ENCODE measurements at regions not wholly inside any gene's neighbourhood (a gene's known extent, or its start where the extent isn't known, plus 50 kb on each side); places are given as distances from the start of the nearest gene placed in this dataset.
"Not testable (repeated sequence)": the region's sequence is repeated elsewhere in the genome, so short reads cannot be mapped to it uniquely, and the experiment has no call there.

DNA sequence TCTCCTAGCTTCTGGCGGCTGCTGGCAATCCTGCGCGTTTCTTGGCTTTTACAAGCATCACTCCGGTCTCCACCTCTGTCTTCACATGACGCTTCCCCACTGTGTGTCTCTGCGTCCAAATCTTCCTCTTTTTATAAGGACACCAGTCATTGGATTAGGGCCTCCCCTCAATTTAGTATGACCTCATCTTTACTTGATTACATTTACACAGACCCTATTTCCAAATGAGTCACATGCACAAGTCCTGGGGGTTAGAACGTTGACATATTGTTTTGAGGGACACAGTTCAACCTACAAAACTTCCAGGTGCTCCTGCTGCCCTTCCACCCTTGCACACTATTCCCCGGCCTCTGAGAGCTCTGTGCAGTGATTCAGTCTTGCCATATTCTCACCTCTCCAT, 215.3 kb downstream of the OPA1 start:
- no peak overlapping the region for H3K4me3 Mint-ChIP-seq
- no peaks in the 10 kb centered on the region for H3K9me3 Mint-ChIP-seq
- H3K27me3 Mint-ChIP-seq: peaks cover 2% of the 10 kb centered on the region
- ATAC-seq (no peak), DNase-seq (no peak)
- no peaks in the 10 kb centered on the region for H3K36me3 Mint-ChIP-seq (ENCODE audit: low read depth)
- no peak overlapping the region for H3K27ac Mint-ChIP-seq
- no peaks in the 10 kb centered on the region for H3K4me1 Mint-ChIP-seq

DNA sequence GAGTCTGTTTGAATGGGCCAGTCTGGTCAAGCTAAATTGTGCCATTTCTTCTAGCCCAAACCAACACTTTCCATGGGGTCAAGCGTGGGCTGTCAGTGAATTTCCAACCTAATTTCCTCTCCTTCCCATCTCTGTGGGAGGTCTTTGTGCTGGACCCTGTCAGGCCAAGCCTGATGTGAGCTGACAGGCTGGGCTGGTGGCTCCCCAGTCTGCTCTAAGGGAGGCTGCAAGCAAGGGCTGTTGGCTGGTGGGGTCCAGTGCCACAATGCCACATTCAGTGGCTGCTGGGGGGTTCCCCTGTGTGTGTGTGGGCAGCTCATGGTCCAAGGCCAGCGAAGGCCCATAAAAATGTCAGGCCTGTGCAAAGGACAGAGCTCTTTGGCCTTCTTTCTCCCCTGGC, 216.1 kb downstream of the OPA1 start:
- Mint-ChIP-seq H3K27me3 (peaks cover 7% of the 10 kb centered on the region), H3K4me3 (no peak overlapping the region), H3K4me1 (no peaks in the 10 kb centered on the region), H3K9me3 (no peaks in the 10 kb centered on the region), H3K27ac (no peak overlapping the region), H3K36me3 (ENCODE audit: low read depth) (no peaks in the 10 kb centered on the region)
- no peak for ATAC-seq
- DNase-seq: no peak

DNA sequence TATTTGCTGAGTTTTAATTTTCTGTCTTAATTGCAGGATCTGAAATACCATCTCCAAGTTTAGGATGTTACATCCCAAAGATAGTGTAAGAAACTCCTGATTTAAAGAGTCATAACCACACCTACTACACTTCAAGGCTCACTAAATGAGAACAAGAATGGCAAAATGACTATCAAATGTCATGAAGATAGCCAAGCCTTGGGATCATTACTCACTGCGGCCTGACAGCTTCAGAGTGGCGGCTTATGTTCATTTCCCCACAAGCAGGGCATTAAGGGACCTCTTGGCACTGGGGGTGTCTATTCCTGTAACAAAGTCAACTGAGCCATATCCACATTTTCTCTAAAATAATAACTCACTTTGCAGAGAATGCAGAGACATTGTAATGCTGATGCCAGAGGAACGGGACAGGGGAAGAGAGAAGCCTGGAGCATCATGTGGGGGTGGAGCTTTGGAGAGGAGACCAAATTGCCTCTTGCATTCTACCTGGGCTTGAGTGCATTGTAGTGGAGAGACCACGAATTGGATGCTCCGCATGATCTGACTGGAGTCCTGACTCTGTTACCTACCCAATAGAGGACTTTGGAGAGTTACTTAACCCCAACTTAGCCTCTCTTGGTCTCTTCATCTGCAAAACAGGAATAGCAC, 219.2 kb downstream of the OPA1 start:
- no peak overlapping the region for H3K4me3 Mint-ChIP-seq
- ATAC-seq: no peak
- no peaks in the 10 kb centered on the region for H3K36me3 Mint-ChIP-seq (ENCODE audit: low read depth)
- H3K9me3 Mint-ChIP-seq: no peaks in the 10 kb centered on the region
- H3K4me1 Mint-ChIP-seq: no peaks in the 10 kb centered on the region
- DNase-seq: no peak
- peaks cover 8% of the 10 kb centered on the region for H3K27me3 Mint-ChIP-seq
- H3K27ac Mint-ChIP-seq: no peak overlapping the region

DNA sequence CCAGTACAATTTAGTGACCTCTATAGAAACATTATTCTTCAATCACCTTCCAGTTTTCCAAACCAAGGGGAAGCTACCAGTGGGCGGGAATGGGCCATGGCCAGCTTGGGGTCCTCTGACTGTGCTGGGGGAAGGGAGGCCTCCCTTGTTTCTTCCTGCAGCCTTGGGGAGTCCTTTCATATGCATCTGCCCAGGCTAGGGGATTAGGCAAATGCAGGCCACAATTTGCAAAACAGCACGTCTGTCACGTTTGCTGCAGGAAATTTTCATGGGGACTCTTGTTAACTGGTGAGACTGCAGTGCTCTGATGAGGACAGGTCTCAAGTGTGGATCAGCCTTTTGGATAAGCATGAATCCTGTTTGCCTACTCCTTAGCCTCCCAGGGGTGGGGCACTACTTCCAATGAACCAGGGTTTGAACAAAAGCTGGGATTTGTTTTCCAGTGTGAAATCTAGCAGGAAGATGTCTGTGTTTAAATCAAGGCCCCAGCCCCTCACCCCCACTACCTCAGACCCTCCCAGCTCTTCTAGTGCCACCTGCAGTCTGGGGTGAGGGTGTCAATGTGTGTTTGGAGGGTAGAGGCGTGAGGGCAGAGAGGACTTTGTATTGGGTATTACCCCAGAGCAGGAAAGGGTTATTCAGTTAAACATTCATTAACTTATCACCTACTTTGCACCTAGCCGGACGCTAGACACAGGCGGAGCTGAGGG, 219.9 kb downstream of the OPA1 start:
- no peaks in the 10 kb centered on the region for H3K9me3 Mint-ChIP-seq
- DNase-seq: no peak
- H3K27me3 Mint-ChIP-seq: peaks cover 8% of the 10 kb centered on the region
- no peak for ATAC-seq
- H3K36me3 Mint-ChIP-seq (ENCODE audit: low read depth): no peaks in the 10 kb centered on the region
- no peak overlapping the region for H3K27ac Mint-ChIP-seq
- no peaks in the 10 kb centered on the region for H3K4me1 Mint-ChIP-seq
- no peak overlapping the region for H3K4me3 Mint-ChIP-seq

DNA sequence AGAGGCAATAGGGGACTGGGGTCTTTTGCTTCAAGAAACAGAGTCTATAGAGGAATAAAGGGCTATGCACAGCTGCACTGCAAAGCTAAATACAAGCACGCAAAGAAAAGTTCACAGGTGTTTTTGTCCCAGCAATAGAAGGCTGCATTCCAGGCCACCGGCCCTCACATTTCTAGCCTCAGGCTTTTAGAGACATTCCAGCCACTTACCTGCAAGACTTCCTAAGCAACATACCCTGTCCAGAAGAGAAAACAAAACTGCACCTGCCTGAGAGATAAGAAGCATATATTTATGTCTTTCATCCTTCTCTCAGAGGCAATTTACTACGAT, 220.5 kb downstream of the OPA1 start:
- H3K27me3 Mint-ChIP-seq: peaks cover 9% of the 10 kb centered on the region
- ATAC-seq (no peak), DNase-seq (no peak)
- no peaks in the 10 kb centered on the region for H3K9me3 Mint-ChIP-seq
- H3K27ac Mint-ChIP-seq: no peak overlapping the region
- H3K4me1 Mint-ChIP-seq: no peaks in the 10 kb centered on the region
- no peaks in the 10 kb centered on the region for H3K36me3 Mint-ChIP-seq (ENCODE audit: low read depth)
- no peak overlapping the region for H3K4me3 Mint-ChIP-seq

DNA sequence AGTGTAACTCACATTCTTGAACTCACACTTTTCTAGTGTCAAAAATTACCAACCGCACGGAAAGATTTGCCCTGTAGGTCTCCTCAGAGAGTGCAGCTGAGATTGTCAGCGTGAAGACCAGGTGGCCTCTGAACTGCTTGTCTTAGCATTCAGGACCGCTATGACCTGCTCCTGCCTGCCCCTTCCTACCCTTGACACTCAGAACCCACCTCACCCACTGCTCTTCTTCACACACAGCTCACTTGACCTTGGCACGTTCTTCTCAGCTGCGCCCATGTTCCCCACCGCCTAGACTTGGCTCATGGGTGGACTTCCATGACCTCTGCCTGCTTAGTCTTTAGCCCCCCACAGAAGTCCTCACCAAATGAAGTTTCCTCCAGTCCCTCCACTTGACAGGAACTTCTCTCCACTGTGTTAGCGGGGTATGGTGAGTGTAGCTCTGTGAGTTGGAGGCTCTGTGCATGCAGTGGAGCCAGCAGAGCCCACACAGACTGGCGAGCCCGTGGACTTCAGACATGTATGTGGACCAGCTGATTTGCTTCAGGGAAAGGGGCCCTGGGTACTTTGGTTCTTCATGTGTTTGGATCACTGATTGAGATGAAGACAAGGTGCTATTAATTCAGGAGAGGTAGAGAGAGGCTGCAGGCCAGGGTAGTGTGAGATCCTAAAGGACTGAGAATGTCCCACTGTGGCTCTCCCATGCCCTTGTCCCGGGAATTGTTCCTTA, 221.3 kb downstream of the OPA1 start:
- H3K9me3 Mint-ChIP-seq: no peaks in the 10 kb centered on the region
- H3K4me3 Mint-ChIP-seq: no peak overlapping the region
- ATAC-seq: no peak
- no peak overlapping the region for H3K27ac Mint-ChIP-seq
- peaks cover 11% of the 10 kb centered on the region for H3K27me3 Mint-ChIP-seq
- DNase-seq: no peak
- no peaks in the 10 kb centered on the region for H3K4me1 Mint-ChIP-seq
- no peaks in the 10 kb centered on the region for H3K36me3 Mint-ChIP-seq (ENCODE audit: low read depth)

DNA sequence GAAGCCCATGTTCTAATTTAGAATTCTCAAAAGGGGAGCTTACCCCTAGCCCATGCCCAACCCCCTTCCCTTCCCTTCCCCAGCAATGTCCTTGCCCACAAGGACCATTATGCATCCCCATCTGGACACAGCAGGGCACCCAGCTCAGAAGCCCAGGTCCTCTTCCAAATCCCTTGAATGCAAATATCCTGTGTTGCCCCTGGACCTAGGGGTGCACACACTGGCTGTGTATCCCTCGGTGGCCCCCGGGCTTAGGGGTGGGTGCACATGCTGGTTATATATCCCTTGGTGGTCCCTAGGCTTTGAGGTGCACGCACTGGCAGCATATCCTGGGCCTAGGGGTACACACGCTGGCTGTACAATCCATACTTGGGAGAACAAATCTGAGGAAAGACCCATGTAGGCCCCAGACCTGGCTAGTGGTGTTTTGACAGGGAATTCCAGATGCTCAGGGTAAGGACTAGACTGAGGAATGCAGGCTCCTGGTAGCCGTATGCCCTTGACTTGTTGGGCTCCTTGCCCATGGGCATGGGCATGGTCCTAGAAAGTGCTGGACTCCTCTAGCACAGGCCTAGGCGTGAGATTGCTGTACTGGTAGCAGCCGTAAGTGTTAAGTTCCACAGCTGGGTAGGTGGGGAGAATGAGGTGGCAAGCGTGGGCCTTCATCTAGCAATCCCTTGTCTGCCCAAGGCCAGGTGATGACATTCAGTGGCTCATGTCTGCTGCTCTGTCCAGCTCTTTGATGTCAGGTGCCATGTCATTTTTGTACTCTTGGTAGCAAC, 222.4 kb downstream of the OPA1 start:
- Mint-ChIP-seq H3K9me3 (no peaks in the 10 kb centered on the region), H3K4me1 (no peaks in the 10 kb centered on the region), H3K4me3 (no peak overlapping the region), H3K36me3 (ENCODE audit: low read depth) (no peaks in the 10 kb centered on the region), H3K27ac (no peak overlapping the region), H3K27me3 (peaks cover 11% of the 10 kb centered on the region)
- DNase-seq: no peak
- no peak for ATAC-seq

DNA sequence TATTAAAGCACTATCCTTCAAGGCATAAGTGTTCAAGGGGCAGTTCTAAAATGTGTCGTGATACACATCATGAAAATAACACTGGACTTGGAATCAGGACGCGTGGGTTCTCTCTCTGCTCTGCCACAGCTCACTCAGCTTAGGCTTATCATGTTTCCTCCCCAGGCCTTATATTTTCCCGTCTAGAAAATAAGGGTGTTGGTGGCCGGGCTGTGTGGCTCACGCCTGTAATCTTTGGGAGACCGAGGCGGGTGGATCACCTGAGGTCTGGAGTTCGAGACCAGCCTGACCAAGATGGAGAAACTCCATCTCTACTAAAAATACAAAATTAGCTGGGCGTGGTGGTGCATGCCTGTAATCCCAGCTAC, 223.0 kb downstream of the OPA1 start:
- H3K9me3 Mint-ChIP-seq: no peaks in the 10 kb centered on the region
- H3K27ac Mint-ChIP-seq: no peak overlapping the region
- H3K36me3 Mint-ChIP-seq (ENCODE audit: low read depth): no peaks in the 10 kb centered on the region
- H3K4me1 Mint-ChIP-seq: no peaks in the 10 kb centered on the region
- peaks cover 14% of the 10 kb centered on the region for H3K27me3 Mint-ChIP-seq
- H3K4me3 Mint-ChIP-seq: no peak overlapping the region
- ATAC-seq (no peak), DNase-seq (no peak)

DNA sequence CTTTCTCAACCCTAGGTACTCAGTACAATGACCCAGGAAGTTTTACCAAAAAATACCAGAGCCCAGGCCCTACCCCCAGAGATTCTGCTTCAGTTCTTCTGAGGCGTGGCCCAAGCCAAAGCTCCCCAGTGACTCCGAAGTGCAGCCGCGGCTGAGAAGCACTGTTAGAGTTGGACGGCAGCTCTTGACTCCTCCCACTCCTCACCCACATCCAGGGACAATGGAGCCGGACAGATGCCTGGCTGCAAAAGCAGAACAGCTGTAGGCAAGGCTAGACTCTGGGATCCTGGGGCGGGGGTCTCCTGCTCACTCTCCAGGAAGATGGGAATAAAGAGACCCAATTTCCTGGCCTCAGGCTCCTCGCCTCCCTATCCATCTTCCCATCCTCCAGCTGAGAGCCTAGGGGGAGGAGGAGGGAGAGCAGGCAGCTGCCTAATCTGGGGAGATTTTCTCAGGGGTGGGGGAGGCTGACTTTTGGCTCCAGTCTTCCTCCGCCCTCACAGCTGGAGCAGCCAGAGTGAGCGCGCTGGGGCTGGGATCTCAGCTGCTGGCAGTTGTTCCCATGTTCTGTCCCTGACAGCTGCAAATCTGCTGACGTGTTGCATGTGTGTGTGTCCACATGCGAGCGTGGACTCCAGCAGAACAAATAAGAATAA, 223.8 kb downstream of the OPA1 start:
- H3K27ac Mint-ChIP-seq: no peak overlapping the region
- H3K4me1 Mint-ChIP-seq: no peaks in the 10 kb centered on the region
- peaks cover 16% of the 10 kb centered on the region for H3K27me3 Mint-ChIP-seq
- ATAC-seq (no peak), DNase-seq (no peak)
- H3K36me3 Mint-ChIP-seq (ENCODE audit: low read depth): no peaks in the 10 kb centered on the region
- no peak overlapping the region for H3K4me3 Mint-ChIP-seq
- no peaks in the 10 kb centered on the region for H3K9me3 Mint-ChIP-seq

DNA sequence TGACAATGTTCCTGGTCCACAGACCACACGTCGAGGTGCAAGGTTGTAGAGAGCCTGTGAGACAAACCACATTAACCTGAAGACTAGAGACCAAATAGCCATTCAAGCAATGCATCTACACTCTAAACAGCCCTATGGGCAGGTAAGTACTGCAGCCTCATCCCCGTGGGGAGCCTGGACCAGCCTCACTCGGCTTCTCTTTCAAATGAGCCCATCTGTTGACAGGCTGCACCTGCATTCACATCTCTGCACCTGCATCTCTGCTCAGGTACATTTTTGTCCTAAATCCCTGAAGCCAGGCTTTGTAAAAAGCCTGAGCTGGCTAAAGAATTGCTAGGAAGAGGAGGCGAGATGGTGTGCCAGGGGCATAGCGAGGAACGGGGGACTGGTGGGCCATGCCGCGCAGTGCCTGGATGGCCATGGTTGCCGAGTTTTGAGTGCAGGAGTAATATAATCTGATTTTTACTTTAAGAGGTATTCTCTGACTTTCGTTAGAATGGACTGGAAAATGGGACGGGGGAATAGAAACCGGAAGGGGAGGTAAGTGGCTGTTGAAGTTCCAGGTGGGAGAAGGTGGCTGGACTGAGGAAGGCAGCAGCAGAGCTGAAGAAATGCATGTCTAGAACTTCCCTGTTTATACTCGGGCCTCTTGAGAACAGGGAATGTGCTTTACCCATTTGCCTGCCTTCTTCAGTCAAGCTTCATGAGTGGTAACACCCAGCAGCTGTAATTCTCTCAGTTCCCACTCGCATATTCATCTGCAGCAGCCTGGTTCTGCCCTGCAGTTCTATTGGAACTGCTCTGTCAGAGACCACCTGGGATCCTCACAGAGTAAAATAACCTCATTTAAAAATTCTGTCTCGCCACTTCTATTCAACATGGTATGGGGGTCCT, 226.4 kb downstream of the OPA1 start:
- Mint-ChIP-seq H3K27me3 (peaks cover 11% of the 10 kb centered on the region), H3K4me1 (no peaks in the 10 kb centered on the region)
- ATAC-seq: no peak

DNA sequence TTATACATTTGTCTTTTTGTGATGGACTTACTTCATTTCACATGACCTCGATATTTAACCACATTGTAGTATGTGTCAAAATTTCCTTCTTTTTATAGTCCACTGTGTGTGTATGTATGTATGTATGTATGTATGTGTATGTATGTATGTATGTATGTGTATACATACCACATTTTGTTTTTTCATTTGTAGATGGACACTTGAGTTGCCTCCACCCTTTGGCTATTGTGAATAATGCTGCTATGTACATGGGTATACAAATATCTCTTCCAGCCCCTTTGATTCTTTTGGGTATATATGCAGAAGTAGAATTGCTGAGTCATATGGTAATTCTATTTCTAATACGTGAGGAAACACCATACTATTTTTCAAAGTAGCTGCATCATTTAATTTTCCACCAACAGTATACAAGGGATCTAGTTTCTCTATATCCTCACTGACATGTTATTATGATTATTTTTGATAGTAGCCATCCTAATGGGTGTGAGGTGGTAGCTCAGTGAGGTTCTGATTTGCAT, 228.2 kb downstream of the OPA1 start:
- H3K36me3 Mint-ChIP-seq (ENCODE audit: low read depth): no peaks in the 10 kb centered on the region
- DNase-seq (no peak), ATAC-seq (no peak)
- no peaks in the 10 kb centered on the region for H3K9me3 Mint-ChIP-seq
- no peak overlapping the region for H3K4me3 Mint-ChIP-seq
- H3K4me1 Mint-ChIP-seq: no peaks in the 10 kb centered on the region
- H3K27me3 Mint-ChIP-seq: peaks cover 11% of the 10 kb centered on the region
- H3K27ac Mint-ChIP-seq: no peak overlapping the region

More for the DNA sequence above, 226.4 kb downstream of the OPA1 start:
- H3K36me3 Mint-ChIP-seq (ENCODE audit: low read depth): no peaks in the 10 kb centered on the region
- H3K4me3 Mint-ChIP-seq: no peak overlapping the region
- H3K27ac Mint-ChIP-seq: no peak overlapping the region
- H3K9me3 Mint-ChIP-seq: no peaks in the 10 kb centered on the region
- no peak for DNase-seq

DNA sequence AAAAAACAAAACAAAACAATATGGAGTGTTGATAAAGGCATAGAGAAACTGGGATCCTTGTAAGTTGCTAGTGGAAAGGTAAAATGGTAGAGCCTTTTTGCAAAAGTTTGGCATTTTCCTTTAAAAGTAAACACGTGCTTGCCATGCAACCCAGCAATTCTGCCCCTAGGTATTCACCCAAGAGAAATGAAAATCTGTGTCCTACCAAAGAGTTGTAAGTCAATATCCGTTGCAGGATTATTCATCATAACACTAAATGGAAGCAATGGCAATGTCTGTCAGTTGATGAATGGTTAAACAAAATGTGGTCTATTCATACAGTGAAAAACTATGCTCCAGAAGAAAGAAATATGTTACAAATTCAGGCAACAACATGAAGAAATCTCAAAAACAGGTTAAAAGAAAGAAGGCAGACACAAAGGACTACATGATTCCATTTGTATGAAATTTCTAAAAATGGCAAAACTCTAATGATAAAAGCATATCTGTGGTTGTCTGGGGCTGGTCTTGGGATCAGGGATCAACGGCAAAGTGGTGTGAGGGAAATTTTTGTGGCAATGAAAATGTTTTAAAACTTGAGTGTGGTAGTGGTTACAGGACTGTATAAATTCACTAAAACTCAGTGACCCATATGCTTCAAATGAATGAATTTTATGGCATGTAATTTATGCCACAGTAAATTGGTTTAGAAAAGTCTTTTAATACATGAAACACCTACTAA, 229.6 kb downstream of the OPA1 start:
- no peak for DNase-seq
- H3K27me3 Mint-ChIP-seq: peaks cover 16% of the 10 kb centered on the region
- H3K4me1 Mint-ChIP-seq: no peaks in the 10 kb centered on the region
- no peak overlapping the region for H3K4me3 Mint-ChIP-seq
- H3K27ac Mint-ChIP-seq: no peak overlapping the region
- ATAC-seq: no peak
- H3K36me3 Mint-ChIP-seq (ENCODE audit: low read depth): no peaks in the 10 kb centered on the region
- H3K9me3 Mint-ChIP-seq: no peaks in the 10 kb centered on the region

DNA sequence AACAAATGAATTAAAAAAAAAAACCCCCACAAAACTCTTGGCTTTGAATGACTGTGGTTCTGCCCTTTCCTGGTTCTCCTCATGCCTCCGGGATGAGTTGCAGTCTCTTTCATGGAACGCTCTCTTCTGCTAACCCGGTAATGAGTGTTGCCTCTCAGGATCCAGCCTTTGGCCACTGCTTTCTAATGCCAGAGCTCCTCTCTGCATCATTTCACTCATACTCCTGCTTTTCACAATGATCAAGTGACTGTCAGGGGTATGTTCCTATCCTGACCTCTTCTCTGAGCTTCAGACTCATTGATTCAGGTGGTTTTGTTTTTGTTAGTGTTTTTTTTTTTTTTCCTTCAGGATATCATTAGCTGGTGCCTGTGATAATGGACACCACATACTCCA, 230.2 kb downstream of the OPA1 start:
- not testable (repeated sequence) for H3K9me3 Mint-ChIP-seq; ATAC-seq; H3K36me3 Mint-ChIP-seq (ENCODE audit: low read depth); H3K27ac Mint-ChIP-seq; H3K4me1 Mint-ChIP-seq; DNase-seq; H3K4me3 Mint-ChIP-seq
- H3K27me3 Mint-ChIP-seq: peaks cover 16% of the 10 kb centered on the region
